Vagina (tissue), 2 donors: ENCODE measurements at regions not wholly inside any gene's neighbourhood (a gene's known extent, or its start where the extent isn't known, plus 50 kb on each side); places are given as distances from the start of the nearest gene placed in this dataset.

Experiments
- CTCF ChIP-seq, 3 experiments: fragments of 450-650 bp in 2 of 3; fragments of 200-600 bp in 1 of 3; sonication (generic) in 1 of 3; IDR thresholded peaks; one replicate each; pipeline ENCODE4 v1.5.1; 2017 to 2019; ENCODE audit warnings: antibody characterized with exemption in 3 of 3, mild to moderate bottlenecking in 2 of 3, moderate library complexity in 2 of 3
- POLR2AphosphoS5 ChIP-seq, 2 donors: sonication (generic); formaldehyde crosslinking; IDR thresholded peaks; one replicate each; pipeline ENCODE4 v1.9.0; 2017; ENCODE audit warnings: antibody characterized with exemption in 2 of 2, mild to moderate bottlenecking in 2 of 2, low read depth in 1 of 2; ENCODE audit not compliant: insufficient read depth in 1 of 2

DNA sequence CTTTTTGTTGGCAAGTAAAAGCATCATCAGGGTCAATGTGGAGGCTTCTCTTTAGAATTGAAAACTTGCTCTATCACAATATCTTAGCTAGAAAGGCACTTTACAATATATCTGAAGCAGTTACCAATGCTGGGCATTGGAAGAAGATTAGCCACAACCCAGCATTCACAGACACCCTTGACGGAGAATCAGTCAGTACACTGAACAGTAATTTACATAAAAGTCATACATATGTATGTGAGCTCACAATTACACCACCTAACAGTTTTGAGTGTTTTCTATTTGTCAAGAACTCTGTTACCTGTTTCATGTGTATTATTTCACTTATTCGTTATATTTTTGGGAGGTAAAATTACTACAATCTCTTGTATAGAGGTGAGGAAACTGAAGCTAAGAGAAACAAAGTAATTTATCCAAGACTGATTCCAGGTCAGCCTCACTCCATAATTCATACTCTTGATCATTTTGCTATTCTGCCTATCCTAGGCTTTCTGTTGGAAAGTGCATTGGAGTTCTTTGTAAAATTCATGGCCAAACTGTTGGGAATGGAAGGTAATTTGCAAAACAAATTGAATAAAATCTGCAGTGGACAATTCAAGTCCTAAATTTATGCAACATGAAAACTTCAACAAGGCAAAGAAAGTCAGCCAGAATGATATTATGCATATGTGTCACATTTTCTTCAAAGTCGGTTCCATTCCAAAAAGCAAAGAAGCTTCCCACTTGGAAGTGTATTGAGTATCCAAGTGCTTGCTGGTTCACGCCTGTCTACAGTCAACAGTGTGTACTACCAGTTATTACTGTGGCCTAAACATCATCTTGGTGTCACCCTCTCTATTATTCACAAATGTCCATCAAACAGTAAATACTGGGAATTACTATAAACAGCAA lies 223.7 kb upstream of the SEMA6D start:
- TF ChIP-seq POLR2AphosphoS5 (IDR thresholded peaks at IDR 0.05; ENCODE audit: insufficient read depth in 1 of 2, low read depth in 1 of 2) (no peak), CTCF (IDR thresholded peaks at IDR 0.05) (no peak)
